ENCODE measurements at regions not wholly inside any gene's neighbourhood (a gene's known extent, or its start where the extent isn't known, plus 50 kb on each side); places are given as distances from the start of the nearest gene placed in this dataset.

- no peak for DNase-seq (ENCODE audit: low spot score)
- no peak for TF ChIP-seq CTCF (IDR thresholded peaks at IDR 0.05)
- Histone ChIP-seq H3K4me3 (no peak overlapping the region), H3K9me3 (no peaks in the 10 kb centered on the region), H3K27ac (no peak overlapping the region), H3K4me1 (no peaks in the 10 kb centered on the region), H3K36me3 (no peaks in the 10 kb centered on the region), H3K27me3 (no peaks in the 10 kb centered on the region)
Measured at GRCh38 chr22:22359465-22359864, 114.9 kb downstream of the VPREB1 start.

GRCh38 chr22:22360014-22360413 lies 115.4 kb downstream of the VPREB1 start:
- no peak for TF ChIP-seq CTCF (IDR thresholded peaks at IDR 0.05)
- no peaks in the 10 kb centered on the region for H3K4me1 ChIP-seq
- DNase-seq (ENCODE audit: low spot score), result no peak
- no peaks in the 10 kb centered on the region for H3K36me3 ChIP-seq
- no peak overlapping the region for H3K4me3 ChIP-seq
- no peaks in the 10 kb centered on the region for H3K9me3 ChIP-seq
- H3K27me3 ChIP-seq, result no peaks in the 10 kb centered on the region
- no peak overlapping the region for H3K27ac ChIP-seq

- H3K4me1 ChIP-seq, result no peaks in the 10 kb centered on the region
- H3K36me3 ChIP-seq, result no peaks in the 10 kb centered on the region
- no peak overlapping the region for H3K27ac ChIP-seq
- no peak for DNase-seq (ENCODE audit: low spot score)
- H3K4me3 ChIP-seq, result no peak overlapping the region
- no peaks in the 10 kb centered on the region for H3K27me3 ChIP-seq
- no peaks in the 10 kb centered on the region for H3K9me3 ChIP-seq
- no peak for TF ChIP-seq CTCF (IDR thresholded peaks at IDR 0.05)
Measured at GRCh38 chr22:22362311-22362710, 117.7 kb downstream of the VPREB1 start.

- Histone ChIP-seq H3K4me3 (no peak overlapping the region), H3K27ac (no peak overlapping the region), H3K27me3 (no peaks in the 10 kb centered on the region), H3K36me3 (no peaks in the 10 kb centered on the region), H3K4me1 (no peaks in the 10 kb centered on the region), H3K9me3 (no peaks in the 10 kb centered on the region)
- TF ChIP-seq CTCF (IDR thresholded peaks at IDR 0.05), result no peak
- no peak for DNase-seq (ENCODE audit: low spot score)
Measured at GRCh38 chr22:22362936-22363335, 118.3 kb downstream of the VPREB1 start.

- Histone ChIP-seq H3K27me3 (no peaks in the 10 kb centered on the region), H3K4me3 (no peak overlapping the region), H3K36me3 (no peaks in the 10 kb centered on the region), H3K4me1 (no peaks in the 10 kb centered on the region), H3K27ac (no peak overlapping the region), H3K9me3 (no peaks in the 10 kb centered on the region)
- TF ChIP-seq CTCF (IDR thresholded peaks at IDR 0.05), result no peak
- DNase-seq (ENCODE audit: low spot score), result no peak
Measured at GRCh38 chr22:22364207-22364606, 119.6 kb downstream of the VPREB1 start.

GRCh38 chr22:22366537-22366936 lies 122.0 kb downstream of the VPREB1 start:
- no peak for DNase-seq (ENCODE audit: low spot score)
- H3K27me3 ChIP-seq, result no peaks in the 10 kb centered on the region
- H3K9me3 ChIP-seq, result no peaks in the 10 kb centered on the region
- no peak for TF ChIP-seq CTCF (IDR thresholded peaks at IDR 0.05)
- H3K27ac ChIP-seq, result no peak overlapping the region
- H3K4me3 ChIP-seq, result no peak overlapping the region
- no peaks in the 10 kb centered on the region for H3K4me1 ChIP-seq
- H3K36me3 ChIP-seq, result no peaks in the 10 kb centered on the region
